DND-41 (cell line): ENCODE measurements at regions not wholly inside any gene's neighbourhood (a gene's known extent, or its start where the extent isn't known, plus 50 kb on each side); places are given as distances from the start of the nearest gene placed in this dataset.
"Not testable (repeated sequence)": the region's sequence is repeated elsewhere in the genome, so short reads cannot be mapped to it uniquely, and the experiment has no call there.

Experiments
- CTCF ChIP-seq: IDR thresholded peaks from 2 replicates; pipeline ENCODE4 v1.5.1; 2012; ENCODE audit warnings: borderline replicate concordance, low read length, moderate library complexity, mild to moderate bottlenecking; ENCODE audit not compliant: poor library complexity, severe bottlenecking; ENCODE audit errors: extremely low read depth
- EZH2 ChIP-seq: IDR thresholded peaks from 3 replicates; pipeline ENCODE4 v1.6.1; 2012; ENCODE audit warnings: borderline replicate concordance, low read depth, mild to moderate bottlenecking, moderate library complexity, low read length, inconsistent platforms; ENCODE audit not compliant: severe bottlenecking

DNA sequence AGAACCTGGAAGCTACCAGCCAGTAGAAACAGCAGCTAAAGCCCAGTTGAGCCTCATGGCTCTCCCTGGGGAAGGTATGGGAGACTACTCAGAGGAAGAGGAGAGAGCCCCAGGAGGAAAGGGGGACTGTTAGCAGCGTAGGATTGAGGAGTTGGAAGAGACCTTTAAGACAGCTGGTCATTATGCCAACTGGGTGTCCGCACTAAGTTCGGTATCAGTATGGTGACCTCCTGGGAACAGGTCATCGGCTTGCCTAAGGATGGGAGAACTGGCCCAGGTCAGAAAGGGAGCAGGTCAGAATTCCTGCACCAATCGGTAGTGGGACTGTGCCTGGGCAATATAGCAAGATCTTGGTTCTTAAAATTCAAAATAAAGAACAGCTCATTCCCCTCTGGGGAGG lies 158.4 kb downstream of the GOLGA6L4 start:
- TF ChIP-seq CTCF, EZH2: not testable (repeated sequence)
